ENCODE measurements at regions not wholly inside any gene's neighbourhood (a gene's known extent, or its start where the extent isn't known, plus 50 kb on each side); places are given as distances from the start of the nearest gene placed in this dataset.
A peak's percentile ranks its signal among the peaks of the same experiment; 100 is the strongest.
"Not testable (repeated sequence)": the region's sequence is repeated elsewhere in the genome, so short reads cannot be mapped to it uniquely, and the experiment has no call there.

- DNase-seq (ENCODE audit: low spot score in 2 of 2, unreplicated experiment in 2 of 2) = no peak
- peaks cover 9% of the 10 kb centered on the region for H3K9me3 Mint-ChIP-seq
- TF ChIP-seq CTCF (IDR thresholded peaks at IDR 0.05; ENCODE audit: unreplicated experiment) = no peak
- no peaks in the 10 kb centered on the region for H3K36me3 Mint-ChIP-seq
- H3K27me3 Mint-ChIP-seq (ENCODE audit: low read depth) = no peaks in the 10 kb centered on the region
- no peak overlapping the region for H3K27ac Mint-ChIP-seq
- no peak overlapping the region for H3K4me3 Mint-ChIP-seq
- H3K4me1 Mint-ChIP-seq = no peaks in the 10 kb centered on the region
Measured at GRCh38 chr13:23042181-23042580, 138.6 kb upstream of the SGCG start.

GRCh38 chr13:23044906-23045305 lies 135.9 kb upstream of the SGCG start:
- H3K27me3 Mint-ChIP-seq (ENCODE audit: low read depth) = no peaks in the 10 kb centered on the region
- TF ChIP-seq CTCF (IDR thresholded peaks at IDR 0.05; ENCODE audit: unreplicated experiment) = no peak
- no peak for DNase-seq (ENCODE audit: low spot score in 2 of 2, unreplicated experiment in 2 of 2)

GRCh38 chr13:23050126-23050525 lies 130.7 kb upstream of the SGCG start:
- DNase-seq (ENCODE audit: low spot score in 2 of 2, unreplicated experiment in 2 of 2) = no peak
- Mint-ChIP-seq H3K27ac (peak overlapping the region; percentile 61), H3K4me3 (no peak overlapping the region)

More at GRCh38 chr13:23044906-23045305, 135.9 kb upstream of the SGCG start:
- Mint-ChIP-seq H3K27ac (no peak overlapping the region), H3K4me3 (no peak overlapping the region), H3K9me3 (peaks cover 11% of the 10 kb centered on the region), H3K4me1 (peaks cover 6% of the 10 kb centered on the region), H3K36me3 (no peaks in the 10 kb centered on the region)

GRCh38 chr13:23053711-23054110 lies 127.1 kb upstream of the SGCG start:
- peaks cover 22% of the 10 kb centered on the region for H3K4me1 Mint-ChIP-seq
- H3K9me3 Mint-ChIP-seq; H3K4me3 Mint-ChIP-seq; H3K27ac Mint-ChIP-seq; H3K27me3 Mint-ChIP-seq (ENCODE audit: low read depth); H3K36me3 Mint-ChIP-seq; DNase-seq (ENCODE audit: low spot score in 2 of 2, unreplicated experiment in 2 of 2): not testable (repeated sequence)

More at GRCh38 chr13:23050126-23050525, 130.7 kb upstream of the SGCG start:
- Mint-ChIP-seq H3K9me3 (peaks cover 11% of the 10 kb centered on the region), H3K36me3 (no peaks in the 10 kb centered on the region), H3K27me3 (ENCODE audit: low read depth) (no peaks in the 10 kb centered on the region), H3K4me1 (peaks cover 22% of the 10 kb centered on the region)
- TF ChIP-seq CTCF (IDR thresholded peaks at IDR 0.05; ENCODE audit: unreplicated experiment) = no peak

- H3K4me3 Mint-ChIP-seq = no peak overlapping the region
- H3K9me3 Mint-ChIP-seq = no peaks in the 10 kb centered on the region
- no peaks in the 10 kb centered on the region for H3K36me3 Mint-ChIP-seq
- H3K27me3 Mint-ChIP-seq (ENCODE audit: low read depth) = no peaks in the 10 kb centered on the region
- H3K4me1 Mint-ChIP-seq = no peaks in the 10 kb centered on the region
- no peak for TF ChIP-seq CTCF (IDR thresholded peaks at IDR 0.05; ENCODE audit: unreplicated experiment)
- no peak for DNase-seq (ENCODE audit: low spot score in 2 of 2, unreplicated experiment in 2 of 2)
- H3K27ac Mint-ChIP-seq = no peak overlapping the region
Measured at GRCh38 chr13:23059173-23059572, 121.6 kb upstream of the SGCG start.

GRCh38 chr13:23060959-23061358 lies 119.8 kb upstream of the SGCG start:
- no peak for DNase-seq (ENCODE audit: low spot score in 2 of 2, unreplicated experiment in 2 of 2)
- Mint-ChIP-seq H3K4me3 (no peak overlapping the region), H3K9me3 (no peaks in the 10 kb centered on the region), H3K27ac (no peak overlapping the region), H3K4me1 (no peaks in the 10 kb centered on the region), H3K27me3 (ENCODE audit: low read depth) (no peaks in the 10 kb centered on the region), H3K36me3 (no peaks in the 10 kb centered on the region)
- TF ChIP-seq CTCF (IDR thresholded peaks at IDR 0.05; ENCODE audit: unreplicated experiment) = no peak

All from mesothelial cell of epicardium (in vitro differentiated cells).